Breast epithelium (tissue), 3 donors: ENCODE measurements at regions not wholly inside any gene's neighbourhood (a gene's known extent, or its start where the extent isn't known, plus 50 kb on each side); places are given as distances from the start of the nearest gene placed in this dataset.

Source experiments
- CTCF ChIP-seq, 3 donors: fragments of 450-650 bp; IDR thresholded peaks; one replicate each; pipeline ENCODE4 v1.5.1; 2016 to 2017; ENCODE audit warnings: antibody characterized with exemption in 3 of 3, mild to moderate bottlenecking in 3 of 3, moderate library complexity in 3 of 3
- POLR2A ChIP-seq: fragments of 450-650 bp; IDR thresholded peaks from one replicate; pipeline ENCODE4 v1.6.1; 2016; ENCODE audit warnings: antibody characterized with exemption, mild to moderate bottlenecking, moderate library complexity

- TF ChIP-seq CTCF (IDR thresholded peaks at IDR 0.05) (no peak), POLR2A (no peak)
These were observed 1561.5 kb upstream of the TENM4 start for GRCh38 chr11:81002374-81002773.
